Uterus (tissue), 3 donors: ENCODE measurements at regions not wholly inside any gene's neighbourhood (a gene's known extent, or its start where the extent isn't known, plus 50 kb on each side); places are given as distances from the start of the nearest gene placed in this dataset.
"Not testable (repeated sequence)": the region's sequence is repeated elsewhere in the genome, so short reads cannot be mapped to it uniquely, and the experiment has no call there.

Experiments used
- DNase-seq, 2 donors: peaks; one replicate each; pipeline ENCODE4 v3.0.0-alpha.2; 2019 to 2020
- H3K27ac ChIP-seq, 2 donors: fragments of 200-600 bp; sonication (generic); 1 replicate in 1 of 2; 2 replicates in 1 of 2; pipeline ENCODE4 v1.5.1; 2016 to 2018
- H3K27me3 ChIP-seq, 2 donors: fragments of 200-600 bp; sonication (generic); one replicate each; pipeline ENCODE4 v1.5.1; 2018 to 2019; ENCODE audit warnings: control low read depth in 1 of 2
- H3K36me3 ChIP-seq, 2 donors: fragments of 200-600 bp; sonication (generic); one replicate each; pipeline ENCODE4 v1.5.1; 2019; ENCODE audit warnings: control low read depth in 1 of 2
- H3K4me1 ChIP-seq, 2 donors: fragments of 200-600 bp; sonication (generic); one replicate each; pipeline ENCODE4 v1.5.1; 2018 to 2019; ENCODE audit warnings: control low read depth in 1 of 2
- H3K4me3 ChIP-seq, 2 donors: fragments of 200-600 bp; sonication (generic); 1 replicate in 1 of 2; 2 replicates in 1 of 2; pipeline ENCODE4 v1.5.1; 2018 to 2019; ENCODE audit warnings: mild to moderate bottlenecking in 1 of 2
- H3K9me3 ChIP-seq, 2 donors: fragments of 200-600 bp; sonication (generic); one replicate each; pipeline ENCODE4 v1.5.1; 2019; ENCODE audit warnings: control low read depth in 1 of 2
- POLR2A ChIP-seq, 2 donors: fragments of 450-650 bp; IDR thresholded peaks; one replicate each; pipeline ENCODE4 v1.6.1; 2016; ENCODE audit warnings: antibody characterized with exemption in 2 of 2, mild to moderate bottlenecking in 1 of 2, moderate library complexity in 1 of 2
- intact Hi-C: fragments of 100-400 bp; cut with DNase I; formaldehyde crosslinking; loops from one replicate; pipeline ENCODE4 v1.15.1; 2023; ENCODE audit warnings: low total_unique reads
- TF ChIP-seq, protein P1 (sequence below), 4 experiments: fragments of 200-600 bp in 2 of 4; fragments of 450-650 bp in 2 of 4; sonication (generic) in 2 of 4; IDR thresholded peaks; one replicate each; pipeline ENCODE4 v1.5.1; 2016 to 2019; ENCODE audit warnings: antibody characterized with exemption in 4 of 4, mild to moderate bottlenecking in 2 of 4, moderate library complexity in 1 of 4
- donor health status: DM: yes; HTN: yes; CAD: no.

DNA sequence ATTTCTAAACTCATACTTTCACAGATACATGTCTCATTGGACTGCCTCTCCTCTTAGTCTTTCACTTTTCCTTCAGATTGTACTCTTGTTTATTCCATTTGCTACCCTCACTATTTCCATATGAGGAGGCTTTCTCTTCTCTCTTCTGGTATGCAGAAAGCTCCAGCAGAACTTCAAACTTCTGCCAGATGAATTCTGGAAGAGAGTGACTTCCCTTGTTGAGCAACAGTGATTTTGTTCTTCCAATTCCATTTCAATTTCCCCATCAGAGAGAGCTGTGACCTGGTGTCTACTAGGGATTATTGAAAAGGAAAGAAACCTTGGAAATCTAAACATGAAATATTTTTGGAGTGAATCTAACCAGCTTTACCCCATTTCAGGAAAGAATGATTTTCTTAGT is 523.2 kb upstream of the ZNF717 start:
- no peaks in the 10 kb centered on the region for H3K9me3 ChIP-seq
- DNase-seq = no peak
- no peaks in the 10 kb centered on the region for H3K36me3 ChIP-seq
- H3K4me3 ChIP-seq = no peak overlapping the region
- TF ChIP-seq, protein P1, sequence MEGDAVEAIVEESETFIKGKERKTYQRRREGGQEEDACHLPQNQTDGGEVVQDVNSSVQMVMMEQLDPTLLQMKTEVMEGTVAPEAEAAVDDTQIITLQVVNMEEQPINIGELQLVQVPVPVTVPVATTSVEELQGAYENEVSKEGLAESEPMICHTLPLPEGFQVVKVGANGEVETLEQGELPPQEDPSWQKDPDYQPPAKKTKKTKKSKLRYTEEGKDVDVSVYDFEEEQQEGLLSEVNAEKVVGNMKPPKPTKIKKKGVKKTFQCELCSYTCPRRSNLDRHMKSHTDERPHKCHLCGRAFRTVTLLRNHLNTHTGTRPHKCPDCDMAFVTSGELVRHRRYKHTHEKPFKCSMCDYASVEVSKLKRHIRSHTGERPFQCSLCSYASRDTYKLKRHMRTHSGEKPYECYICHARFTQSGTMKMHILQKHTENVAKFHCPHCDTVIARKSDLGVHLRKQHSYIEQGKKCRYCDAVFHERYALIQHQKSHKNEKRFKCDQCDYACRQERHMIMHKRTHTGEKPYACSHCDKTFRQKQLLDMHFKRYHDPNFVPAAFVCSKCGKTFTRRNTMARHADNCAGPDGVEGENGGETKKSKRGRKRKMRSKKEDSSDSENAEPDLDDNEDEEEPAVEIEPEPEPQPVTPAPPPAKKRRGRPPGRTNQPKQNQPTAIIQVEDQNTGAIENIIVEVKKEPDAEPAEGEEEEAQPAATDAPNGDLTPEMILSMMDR (IDR thresholded peaks at IDR 0.05) = no peak
- no peak for TF ChIP-seq POLR2A (IDR thresholded peaks at IDR 0.05)
- no peaks in the 10 kb centered on the region for H3K4me1 ChIP-seq
- no peaks in the 10 kb centered on the region for H3K27me3 ChIP-seq
- H3K27ac ChIP-seq = no peak overlapping the region
- intact Hi-C loops = no loop called here

DNA sequence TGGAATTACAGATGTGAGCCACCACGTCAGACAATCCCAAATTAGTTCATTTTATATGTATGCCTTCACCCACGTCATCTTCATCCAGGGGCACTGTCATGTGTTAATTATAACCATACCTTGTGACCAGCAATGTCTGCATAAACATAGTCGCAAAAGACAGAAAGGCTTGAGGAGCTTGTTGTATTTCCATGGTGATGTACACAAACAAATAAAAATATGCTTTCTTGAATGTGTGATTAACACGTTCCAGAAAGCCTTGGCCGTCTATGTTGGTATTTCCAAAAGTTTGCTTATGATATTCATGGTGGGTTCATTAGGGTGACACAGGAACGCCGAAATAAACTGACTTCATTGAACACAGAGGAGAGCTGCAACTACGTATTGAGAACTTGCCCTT is 524.7 kb upstream of the ZNF717 start:
- Histone ChIP-seq H3K36me3 (no peaks in the 10 kb centered on the region), H3K4me1 (no peaks in the 10 kb centered on the region), H3K27ac (no peak overlapping the region), H3K27me3 (no peaks in the 10 kb centered on the region), H3K9me3 (no peaks in the 10 kb centered on the region), H3K4me3 (no peak overlapping the region)
- intact Hi-C loops = no loop called here
- DNase-seq = no peak
- TF ChIP-seq, protein P1 (IDR thresholded peaks at IDR 0.05) = no peak
- no peak for TF ChIP-seq POLR2A (IDR thresholded peaks at IDR 0.05)

DNA sequence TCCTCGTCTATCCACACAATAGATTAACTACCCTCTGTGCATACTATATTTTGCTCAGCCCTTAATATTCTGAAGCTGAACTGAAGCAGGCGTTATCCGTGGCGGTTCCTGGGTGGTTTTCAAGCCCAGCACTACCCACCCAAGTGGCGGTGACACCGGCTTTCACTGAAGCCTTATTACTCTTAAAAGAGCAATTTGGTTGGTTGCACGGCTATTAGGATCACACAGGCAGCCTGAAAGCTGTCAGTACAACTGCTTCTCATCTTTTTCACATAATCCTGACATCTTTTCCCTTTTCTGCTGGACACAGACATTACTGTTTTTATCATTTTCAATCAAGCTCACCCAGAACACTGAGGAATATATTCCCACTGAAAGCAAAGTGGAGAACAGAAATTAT is 525.3 kb upstream of the ZNF717 start:
- H3K36me3 ChIP-seq = no peaks in the 10 kb centered on the region
- no peak overlapping the region for H3K27ac ChIP-seq
- H3K4me3 ChIP-seq = no peak overlapping the region
- no peaks in the 10 kb centered on the region for H3K27me3 ChIP-seq
- no peaks in the 10 kb centered on the region for H3K4me1 ChIP-seq
- DNase-seq = no peak
- no peak for TF ChIP-seq POLR2A (IDR thresholded peaks at IDR 0.05)
- TF ChIP-seq, protein P1 (IDR thresholded peaks at IDR 0.05) = no peak
- intact Hi-C loops = no loop called here
- H3K9me3 ChIP-seq = no peaks in the 10 kb centered on the region

GRCh38 chr3:76311941-76312340 is 526.6 kb upstream of the ZNF717 start:
- no peak for DNase-seq
- no peak overlapping the region for H3K27ac ChIP-seq
- no peak for TF ChIP-seq POLR2A (IDR thresholded peaks at IDR 0.05)
- TF ChIP-seq, protein P1 (IDR thresholded peaks at IDR 0.05) = no peak
- intact Hi-C loops = no loop called here
- no peaks in the 10 kb centered on the region for H3K27me3 ChIP-seq
- H3K4me1 ChIP-seq = no peaks in the 10 kb centered on the region
- no peak overlapping the region for H3K4me3 ChIP-seq
- no peaks in the 10 kb centered on the region for H3K9me3 ChIP-seq
- no peaks in the 10 kb centered on the region for H3K36me3 ChIP-seq

- H3K9me3 ChIP-seq, H3K36me3 ChIP-seq, intact Hi-C loops, H3K4me1 ChIP-seq, H3K27me3 ChIP-seq, H3K4me3 ChIP-seq, DNase-seq, H3K27ac ChIP-seq: not testable (repeated sequence)
These were observed 530.6 kb upstream of the ZNF717 start for GRCh38 chr3:76315906-76316305.

DNA sequence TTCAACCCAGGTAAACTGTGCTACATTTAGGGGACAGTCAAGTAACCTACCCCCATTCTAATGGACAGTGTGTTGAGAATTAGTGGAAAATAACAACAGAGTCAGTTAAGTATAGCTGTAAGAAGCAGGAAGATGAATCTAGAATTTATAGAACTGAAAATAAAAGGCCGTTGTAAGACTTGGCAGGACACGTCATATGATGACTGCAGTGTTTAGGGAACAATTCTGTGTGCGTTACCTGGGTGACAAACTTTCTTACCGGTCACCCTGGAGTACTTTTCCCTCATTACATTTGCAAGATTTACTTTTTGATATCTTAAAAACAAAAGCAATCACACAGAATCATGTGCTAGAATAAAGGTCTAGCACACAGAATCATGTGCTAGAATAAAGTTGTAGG is 536.3 kb upstream of the ZNF717 start:
- no peak overlapping the region for H3K27ac ChIP-seq
- no peaks in the 10 kb centered on the region for H3K36me3 ChIP-seq
- H3K4me3 ChIP-seq = no peak overlapping the region
- H3K27me3 ChIP-seq = peaks cover 0 to 2% of the 10 kb centered on the region in 2 donors
- no peaks in the 10 kb centered on the region for H3K9me3 ChIP-seq
- no peak for DNase-seq
- intact Hi-C loops = no loop called here
- TF ChIP-seq, protein P1 (IDR thresholded peaks at IDR 0.05) = no peak
- no peak for TF ChIP-seq POLR2A (IDR thresholded peaks at IDR 0.05)
- H3K4me1 ChIP-seq = no peaks in the 10 kb centered on the region
